Ascending aorta (tissue), 2 donors: ENCODE measurements at regions not wholly inside any gene's neighbourhood (a gene's known extent, or its start where the extent isn't known, plus 50 kb on each side); places are given as distances from the start of the nearest gene placed in this dataset.

Source experiments
- DNase-seq, 2 donors: peaks; one replicate each; pipeline ENCODE4 v3.0.0-alpha.2; 2019; ENCODE audit warnings: low spot score in 2 of 2
- H3K27ac ChIP-seq, 2 donors: fragments of 200-600 bp; sonication (generic); one replicate each; pipeline ENCODE4 v1.5.1; 2016 to 2017; ENCODE audit warnings: mild to moderate bottlenecking in 1 of 2
- H3K27me3 ChIP-seq: fragments of 200-600 bp; sonication (generic); one replicate; pipeline ENCODE4 v1.5.1; 2017
- H3K36me3 ChIP-seq, 2 donors: fragments of 200-600 bp; sonication (generic); one replicate each; pipeline ENCODE4 v1.5.1; 2016
- H3K4me1 ChIP-seq, 2 donors: fragments of 200-600 bp; sonication (generic); one replicate each; pipeline ENCODE4 v1.5.1; 2016 to 2017; ENCODE audit warnings: mild to moderate bottlenecking in 1 of 2
- H3K4me3 ChIP-seq, 2 donors: fragments of 200-600 bp; sonication (generic); one replicate each; pipeline ENCODE4 v1.5.1; 2016 to 2017; ENCODE audit warnings: mild to moderate bottlenecking in 1 of 2
- H3K9me3 ChIP-seq, 2 donors: fragments of 200-600 bp; sonication (generic); one replicate each; pipeline ENCODE4 v1.5.1; 2016
- intact Hi-C: fragments of 100-400 bp; cut with DNase I; formaldehyde crosslinking; loops from one replicate; pipeline ENCODE4 v1.15.1; 2023
- TF ChIP-seq, protein P1 (sequence below), 3 experiments: fragments of 200-600 bp in 2 of 3; fragments of 450-650 bp in 1 of 3; sonication (generic) in 2 of 3; IDR thresholded peaks; one replicate each; pipeline ENCODE4 v1.5.1; 2016 to 2019; ENCODE audit warnings: antibody characterized with exemption in 3 of 3, mild to moderate bottlenecking in 1 of 3, moderate library complexity in 1 of 3

DNA sequence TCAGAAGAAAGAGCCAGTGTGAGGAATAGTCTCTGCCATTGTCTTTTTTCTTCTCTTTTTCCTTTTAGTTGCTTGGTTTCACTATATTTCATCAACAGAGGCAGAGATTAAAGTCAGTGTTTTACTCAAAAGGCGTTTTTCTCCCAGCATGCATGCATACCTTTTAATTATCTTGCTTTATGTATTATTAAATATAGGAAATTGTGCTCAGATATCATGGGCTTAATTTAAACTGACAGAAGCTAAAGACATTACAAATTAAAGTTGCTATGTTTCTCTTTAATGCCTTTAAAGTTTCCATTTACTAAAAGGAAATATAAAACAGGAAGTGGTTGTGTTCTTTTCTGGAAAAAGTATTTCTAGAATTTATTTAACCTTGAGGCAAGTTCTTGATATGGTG, 223.3 kb upstream of the ATP5MC3 start:
- Histone ChIP-seq H3K36me3 (no peaks in the 10 kb centered on the region), H3K9me3 (no peaks in the 10 kb centered on the region), H3K4me3 (no peak overlapping the region), H3K27me3 (no peaks in the 10 kb centered on the region), H3K4me1 (no peaks in the 10 kb centered on the region), H3K27ac (no peak overlapping the region)
- intact Hi-C loops = no loop called here
- no peak for DNase-seq
- TF ChIP-seq, protein P1, sequence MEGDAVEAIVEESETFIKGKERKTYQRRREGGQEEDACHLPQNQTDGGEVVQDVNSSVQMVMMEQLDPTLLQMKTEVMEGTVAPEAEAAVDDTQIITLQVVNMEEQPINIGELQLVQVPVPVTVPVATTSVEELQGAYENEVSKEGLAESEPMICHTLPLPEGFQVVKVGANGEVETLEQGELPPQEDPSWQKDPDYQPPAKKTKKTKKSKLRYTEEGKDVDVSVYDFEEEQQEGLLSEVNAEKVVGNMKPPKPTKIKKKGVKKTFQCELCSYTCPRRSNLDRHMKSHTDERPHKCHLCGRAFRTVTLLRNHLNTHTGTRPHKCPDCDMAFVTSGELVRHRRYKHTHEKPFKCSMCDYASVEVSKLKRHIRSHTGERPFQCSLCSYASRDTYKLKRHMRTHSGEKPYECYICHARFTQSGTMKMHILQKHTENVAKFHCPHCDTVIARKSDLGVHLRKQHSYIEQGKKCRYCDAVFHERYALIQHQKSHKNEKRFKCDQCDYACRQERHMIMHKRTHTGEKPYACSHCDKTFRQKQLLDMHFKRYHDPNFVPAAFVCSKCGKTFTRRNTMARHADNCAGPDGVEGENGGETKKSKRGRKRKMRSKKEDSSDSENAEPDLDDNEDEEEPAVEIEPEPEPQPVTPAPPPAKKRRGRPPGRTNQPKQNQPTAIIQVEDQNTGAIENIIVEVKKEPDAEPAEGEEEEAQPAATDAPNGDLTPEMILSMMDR (IDR thresholded peaks at IDR 0.05) = no peak

DNA sequence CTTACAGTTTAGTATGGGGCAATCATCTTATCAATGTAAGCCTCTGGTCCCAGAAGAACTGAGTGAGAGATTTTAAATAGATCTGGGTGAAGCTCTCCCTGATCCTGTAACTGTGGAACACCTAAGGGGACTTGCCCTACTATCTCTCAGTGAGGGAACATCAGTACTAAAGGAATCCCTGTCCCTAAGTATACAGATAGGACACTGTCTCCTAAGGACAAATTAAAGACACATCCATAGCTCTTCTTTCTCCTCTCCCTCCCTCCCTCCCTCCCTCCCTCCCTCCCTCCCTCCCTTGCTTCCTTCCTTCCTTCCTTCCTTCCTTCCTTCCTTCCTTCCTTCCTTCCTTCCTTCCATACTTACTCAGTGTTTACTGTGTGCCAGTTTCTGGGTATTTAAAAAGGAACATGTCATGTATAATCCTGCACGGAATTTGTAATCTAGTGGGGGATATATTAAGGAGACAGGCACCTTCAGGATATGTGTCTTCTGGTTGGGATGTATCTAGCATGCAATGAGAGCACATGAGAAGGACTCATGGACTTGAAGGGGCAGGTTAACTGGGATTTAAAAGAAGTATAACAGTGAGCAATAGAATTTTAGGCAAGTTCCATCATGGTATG, 222.2 kb upstream of the ATP5MC3 start:
- Histone ChIP-seq H3K27me3 (no peaks in the 10 kb centered on the region), H3K4me1 (no peaks in the 10 kb centered on the region), H3K27ac (no peak overlapping the region), H3K9me3 (no peaks in the 10 kb centered on the region), H3K4me3 (no peak overlapping the region), H3K36me3 (no peaks in the 10 kb centered on the region)
- intact Hi-C loops = no loop called here
- no peak for DNase-seq
- TF ChIP-seq, protein P1 (IDR thresholded peaks at IDR 0.05) = no peak

DNA sequence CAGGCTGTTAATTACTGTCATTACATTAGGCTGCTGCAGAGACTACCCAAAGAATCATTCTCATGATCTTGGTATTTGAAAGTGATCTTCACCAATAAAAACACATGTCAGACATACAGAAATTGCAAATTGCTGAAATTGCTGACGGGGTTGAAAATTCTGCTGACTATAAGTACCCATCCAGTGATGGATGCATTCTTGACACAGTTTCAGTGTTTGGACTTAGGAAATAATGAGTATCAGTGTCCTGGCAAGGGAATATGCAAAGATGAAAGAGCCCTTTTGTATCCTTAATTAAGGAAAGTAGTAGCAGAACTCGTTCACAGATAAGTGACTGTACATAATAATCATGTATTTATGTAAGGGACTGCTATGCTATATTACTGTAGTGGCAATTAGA, 221.1 kb upstream of the ATP5MC3 start:
- no peak overlapping the region for H3K4me3 ChIP-seq
- no peaks in the 10 kb centered on the region for H3K9me3 ChIP-seq
- intact Hi-C loops = no loop called here
- DNase-seq = no peak
- H3K36me3 ChIP-seq = no peaks in the 10 kb centered on the region
- H3K27ac ChIP-seq = no peak overlapping the region
- no peaks in the 10 kb centered on the region for H3K4me1 ChIP-seq
- TF ChIP-seq, protein P1 (IDR thresholded peaks at IDR 0.05) = no peak
- H3K27me3 ChIP-seq = no peaks in the 10 kb centered on the region

DNA sequence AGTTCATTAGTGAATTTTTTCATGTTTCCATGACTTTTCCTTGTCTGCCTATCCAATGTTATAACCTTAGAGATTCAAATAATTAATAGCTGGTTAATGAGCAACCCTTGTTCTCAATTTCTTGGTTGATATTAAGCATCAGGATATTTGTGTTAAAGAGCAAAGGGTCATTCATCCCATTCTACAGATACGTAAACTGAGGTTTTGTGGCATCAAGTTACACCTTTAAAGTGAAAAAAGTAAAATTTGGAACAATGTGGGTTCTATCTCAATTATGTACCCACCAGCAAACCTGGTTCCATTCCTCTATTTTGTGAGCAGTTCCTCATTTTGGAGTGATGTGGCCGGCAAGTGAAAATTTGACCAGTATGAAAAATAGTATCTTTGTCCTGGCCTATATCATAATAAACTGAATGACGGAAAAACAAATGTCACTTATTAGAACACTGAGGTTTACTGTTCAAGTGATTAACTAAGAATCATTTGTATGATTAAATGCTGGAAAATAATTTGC, 220.5 kb upstream of the ATP5MC3 start:
- H3K27me3 ChIP-seq = no peaks in the 10 kb centered on the region
- no peaks in the 10 kb centered on the region for H3K9me3 ChIP-seq
- intact Hi-C loops = no loop called here
- no peaks in the 10 kb centered on the region for H3K36me3 ChIP-seq
- DNase-seq = no peak
- no peaks in the 10 kb centered on the region for H3K4me1 ChIP-seq
- H3K4me3 ChIP-seq = no peak overlapping the region
- TF ChIP-seq, protein P1 (IDR thresholded peaks at IDR 0.05) = no peak
- H3K27ac ChIP-seq = no peak overlapping the region

DNA sequence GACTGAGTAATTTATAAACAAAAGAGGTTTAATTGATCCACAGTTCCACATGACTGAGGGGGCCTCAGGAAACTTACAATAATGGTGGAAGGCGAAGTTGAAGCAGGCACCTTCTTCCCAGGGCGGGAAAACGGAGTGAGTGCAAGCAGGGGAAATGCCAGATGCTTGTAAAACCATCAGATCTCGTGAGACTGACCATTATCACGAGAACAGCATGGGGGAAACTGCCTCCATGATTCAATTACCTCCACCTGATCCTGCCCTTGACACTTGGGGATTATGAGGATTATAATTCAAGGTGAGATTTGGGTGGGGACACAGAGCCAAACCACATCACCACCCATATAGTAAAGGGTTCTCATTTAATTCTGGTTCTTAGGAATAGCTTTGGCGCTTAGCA, 219.5 kb upstream of the ATP5MC3 start:
- no peak overlapping the region for H3K4me3 ChIP-seq
- H3K4me1 ChIP-seq = no peaks in the 10 kb centered on the region
- no peaks in the 10 kb centered on the region for H3K36me3 ChIP-seq
- no peaks in the 10 kb centered on the region for H3K9me3 ChIP-seq
- DNase-seq = no peak
- H3K27ac ChIP-seq = no peak overlapping the region
- TF ChIP-seq, protein P1 (IDR thresholded peaks at IDR 0.05) = no peak
- no peaks in the 10 kb centered on the region for H3K27me3 ChIP-seq
- intact Hi-C loops = no loop called here

DNA sequence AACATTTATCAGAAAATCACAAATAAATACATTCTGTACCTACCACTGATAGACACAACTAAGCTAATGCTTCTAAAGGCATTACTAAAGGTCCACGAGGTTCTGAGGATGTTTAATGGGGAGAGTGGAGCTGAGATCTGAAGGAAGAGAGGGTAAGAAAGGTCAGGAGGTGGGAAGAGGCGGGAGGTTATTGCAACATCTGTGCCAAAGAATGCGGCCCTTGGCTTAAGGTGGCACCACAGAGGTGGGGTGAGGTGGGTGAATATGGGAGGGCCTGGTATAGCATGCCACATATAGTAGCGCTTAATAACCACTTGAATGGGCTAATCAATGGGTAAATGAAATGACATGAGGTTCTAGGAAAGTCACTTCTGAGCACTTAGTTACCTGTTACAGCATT, 217.8 kb upstream of the ATP5MC3 start:
- no peak overlapping the region for H3K27ac ChIP-seq
- H3K36me3 ChIP-seq = no peaks in the 10 kb centered on the region
- no peak overlapping the region for H3K4me3 ChIP-seq
- TF ChIP-seq, protein P1 (IDR thresholded peaks at IDR 0.05) = no peak
- DNase-seq = no peak
- H3K27me3 ChIP-seq = no peaks in the 10 kb centered on the region
- intact Hi-C loops = no loop called here
- no peaks in the 10 kb centered on the region for H3K4me1 ChIP-seq
- H3K9me3 ChIP-seq = no peaks in the 10 kb centered on the region
